HUDEP-2 (cell line): ENCODE measurements at regions not wholly inside any gene's neighbourhood (a gene's known extent, or its start where the extent isn't known, plus 50 kb on each side); places are given as distances from the start of the nearest gene placed in this dataset.
"Not testable (repeated sequence)": the region's sequence is repeated elsewhere in the genome, so short reads cannot be mapped to it uniquely, and the experiment has no call there.

Source experiments
- DNase-seq, 76 experiments: peaks; one replicate each; lab custom pipeline; 2025; ENCODE audit not compliant: unreplicated experiment in 76 of 76; lab: John Stamatoyannopoulos, UW

- DNase-seq, result no peak
These were observed 129.1 kb upstream of the TGFBR2 start for GRCh38 chr3:30477149-30477921.

GRCh38 chr3:30479737-30480136, 126.7 kb upstream of the TGFBR2 start:
- DNase-seq, result not testable (repeated sequence)

GRCh38 chr3:30480156-30480555, 126.2 kb upstream of the TGFBR2 start:
- DNase-seq, result not testable (repeated sequence)

GRCh38 chr3:30480587-30480986, 125.8 kb upstream of the TGFBR2 start:
- no peak for DNase-seq

GRCh38 chr3:30481241-30481640, 125.2 kb upstream of the TGFBR2 start:
- no peak for DNase-seq

GRCh38 chr3:30484229-30484628, 122.2 kb upstream of the TGFBR2 start:
- DNase-seq, result not testable (repeated sequence)

- no peak for DNase-seq
These were observed 120.0 kb upstream of the TGFBR2 start for GRCh38 chr3:30486368-30486767.

GRCh38 chr3:30488070-30488756, 118.2 kb upstream of the TGFBR2 start:
- no peak for DNase-seq

GRCh38 chr3:30492322-30493192, 113.8 kb upstream of the TGFBR2 start:
- DNase-seq, result no peak

- no peak for DNase-seq
These were observed 112.5 kb upstream of the TGFBR2 start for GRCh38 chr3:30493911-30494311.

- DNase-seq, result no peak
These were observed 111.0 kb upstream of the TGFBR2 start for GRCh38 chr3:30495172-30496065.

- no peak for DNase-seq
These were observed 110.1 kb upstream of the TGFBR2 start for GRCh38 chr3:30496066-30496966.

- no peak for DNase-seq
These were observed 107.8 kb upstream of the TGFBR2 start for GRCh38 chr3:30498587-30498967.

- DNase-seq, result no peak
These were observed 105.6 kb upstream of the TGFBR2 start for GRCh38 chr3:30500666-30501399.

GRCh38 chr3:30501526-30501925, 104.9 kb upstream of the TGFBR2 start:
- DNase-seq, result no peak

GRCh38 chr3:30502051-30502741, 104.2 kb upstream of the TGFBR2 start:
- DNase-seq, result no peak

- DNase-seq, result no peak
These were observed 103.7 kb upstream of the TGFBR2 start for GRCh38 chr3:30502742-30503073.

- DNase-seq, result no peak
These were observed 103.0 kb upstream of the TGFBR2 start for GRCh38 chr3:30503446-30503845.
